Type B pancreatic cell (in vitro differentiated cells): ENCODE measurements at regions not wholly inside any gene's neighbourhood (a gene's known extent, or its start where the extent isn't known, plus 50 kb on each side); places are given as distances from the start of the nearest gene placed in this dataset.

Experiments
- DNase-seq: peaks from one replicate; pipeline ENCODE4 v3.0.0; 2021; ENCODE audit warnings: mixed read lengths; ENCODE audit not compliant: unreplicated experiment; ENCODE audit errors: extremely low spot score
- H3K27ac Mint-ChIP-seq: 2 replicates; pipeline ENCODE4 v1.8.0; 2021; ENCODE audit warnings: mild to moderate bottlenecking, mixed read lengths
- H3K27me3 Mint-ChIP-seq: 2 replicates; pipeline ENCODE4 v1.8.0; 2021; ENCODE audit warnings: mixed read lengths
- H3K36me3 Mint-ChIP-seq: 2 replicates; pipeline ENCODE4 v1.8.0; 2021; ENCODE audit warnings: mixed read lengths
- H3K4me1 Mint-ChIP-seq: one replicate; pipeline ENCODE4 v1.8.0; 2021; ENCODE audit warnings: mixed read lengths; ENCODE audit not compliant: unreplicated experiment
- H3K4me3 Mint-ChIP-seq: 2 replicates; pipeline ENCODE4 v1.8.0; 2021; ENCODE audit warnings: mild to moderate bottlenecking, mixed read lengths
- H3K9me3 Mint-ChIP-seq: 2 replicates; pipeline ENCODE4 v1.8.0; 2021; ENCODE audit warnings: mixed read lengths
- TF ChIP-seq, protein P1 (sequence below): fragments of 200-600 bp; sonication (generic); conservative IDR thresholded peaks from 2 replicates; pipeline ENCODE4 v1.5.0; 2021; ENCODE audit warnings: antibody characterized with exemption, mild to moderate bottlenecking

DNA sequence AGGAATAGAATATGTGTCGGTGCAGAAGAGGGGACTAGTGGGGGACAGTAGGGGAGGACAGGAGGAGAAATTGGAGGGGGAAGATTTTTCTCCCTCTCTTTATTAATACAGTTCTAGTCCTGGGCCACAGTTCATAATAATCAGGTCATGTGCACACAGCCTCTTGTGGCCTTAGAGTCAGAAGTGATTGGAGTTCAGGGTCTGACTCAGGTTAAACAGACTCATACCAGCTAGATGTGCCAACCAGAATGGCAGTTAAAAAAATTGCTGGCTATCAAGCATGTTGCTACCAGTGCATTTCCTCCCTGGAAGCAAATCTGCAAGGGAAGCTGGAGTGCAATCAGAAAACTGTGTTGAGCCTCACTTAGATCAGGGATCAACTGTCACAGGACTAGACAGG, 132.7 kb upstream of the MAP1B start:
- no peaks in the 10 kb centered on the region for H3K27me3 Mint-ChIP-seq
- no peak overlapping the region for H3K27ac Mint-ChIP-seq

DNA sequence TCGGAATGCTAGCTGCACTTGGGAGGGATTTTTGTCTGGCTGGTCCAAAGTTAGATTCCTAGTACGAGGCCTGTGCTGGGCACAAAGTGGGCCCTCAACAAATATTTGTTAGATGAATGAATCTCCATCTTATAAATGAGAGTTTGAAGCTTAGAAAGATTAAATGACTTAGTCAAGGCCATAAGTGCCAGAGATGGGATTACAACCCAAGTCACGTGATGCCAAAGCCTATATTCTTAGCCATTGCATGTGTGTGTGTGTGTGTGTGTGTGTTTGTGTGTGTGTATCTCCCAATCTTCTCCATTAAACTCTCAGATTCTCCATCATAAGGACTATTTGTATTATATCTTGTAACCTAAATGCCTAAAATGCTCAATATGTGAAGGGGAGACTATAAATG, 130.8 kb upstream of the MAP1B start:
- TF ChIP-seq, protein P1, sequence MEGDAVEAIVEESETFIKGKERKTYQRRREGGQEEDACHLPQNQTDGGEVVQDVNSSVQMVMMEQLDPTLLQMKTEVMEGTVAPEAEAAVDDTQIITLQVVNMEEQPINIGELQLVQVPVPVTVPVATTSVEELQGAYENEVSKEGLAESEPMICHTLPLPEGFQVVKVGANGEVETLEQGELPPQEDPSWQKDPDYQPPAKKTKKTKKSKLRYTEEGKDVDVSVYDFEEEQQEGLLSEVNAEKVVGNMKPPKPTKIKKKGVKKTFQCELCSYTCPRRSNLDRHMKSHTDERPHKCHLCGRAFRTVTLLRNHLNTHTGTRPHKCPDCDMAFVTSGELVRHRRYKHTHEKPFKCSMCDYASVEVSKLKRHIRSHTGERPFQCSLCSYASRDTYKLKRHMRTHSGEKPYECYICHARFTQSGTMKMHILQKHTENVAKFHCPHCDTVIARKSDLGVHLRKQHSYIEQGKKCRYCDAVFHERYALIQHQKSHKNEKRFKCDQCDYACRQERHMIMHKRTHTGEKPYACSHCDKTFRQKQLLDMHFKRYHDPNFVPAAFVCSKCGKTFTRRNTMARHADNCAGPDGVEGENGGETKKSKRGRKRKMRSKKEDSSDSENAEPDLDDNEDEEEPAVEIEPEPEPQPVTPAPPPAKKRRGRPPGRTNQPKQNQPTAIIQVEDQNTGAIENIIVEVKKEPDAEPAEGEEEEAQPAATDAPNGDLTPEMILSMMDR = no peak
- no peak for DNase-seq
- Mint-ChIP-seq H3K36me3 (no peaks in the 10 kb centered on the region), H3K27ac (no peak overlapping the region), H3K27me3 (no peaks in the 10 kb centered on the region), H3K4me1 (no peaks in the 10 kb centered on the region), H3K4me3 (no peak overlapping the region), H3K9me3 (no peaks in the 10 kb centered on the region)

More for the DNA sequence above, 132.7 kb upstream of the MAP1B start:
- TF ChIP-seq, protein P1 = no peak
- no peaks in the 10 kb centered on the region for H3K36me3 Mint-ChIP-seq
- H3K4me3 Mint-ChIP-seq = no peak overlapping the region
- no peaks in the 10 kb centered on the region for H3K4me1 Mint-ChIP-seq
- H3K9me3 Mint-ChIP-seq = no peaks in the 10 kb centered on the region
- no peak for DNase-seq

DNA sequence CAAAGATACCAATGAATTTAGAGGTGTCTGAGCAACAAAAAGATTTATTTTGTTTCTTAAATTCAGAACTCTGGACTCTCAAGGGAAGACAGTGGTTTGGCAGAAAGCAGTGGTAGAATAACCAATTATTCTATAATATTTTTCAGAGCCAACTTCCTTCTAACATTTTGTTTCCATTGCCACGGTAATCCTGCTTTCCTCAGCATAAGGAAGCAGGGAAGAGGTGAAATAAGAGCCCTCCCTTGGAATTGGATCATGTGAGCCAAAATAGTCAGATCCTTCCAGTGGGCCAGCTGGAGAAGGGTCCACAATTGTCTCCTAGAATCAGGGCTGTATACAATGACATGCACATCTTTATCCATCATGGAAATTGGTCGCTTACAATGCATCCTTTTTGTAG, 130.0 kb upstream of the MAP1B start:
- no peaks in the 10 kb centered on the region for H3K4me1 Mint-ChIP-seq
- H3K9me3 Mint-ChIP-seq = peaks cover 3% of the 10 kb centered on the region
- TF ChIP-seq, protein P1 = no peak
- no peaks in the 10 kb centered on the region for H3K36me3 Mint-ChIP-seq
- no peak overlapping the region for H3K4me3 Mint-ChIP-seq
- no peak overlapping the region for H3K27ac Mint-ChIP-seq
- H3K27me3 Mint-ChIP-seq = no peaks in the 10 kb centered on the region
- DNase-seq = no peak

DNA sequence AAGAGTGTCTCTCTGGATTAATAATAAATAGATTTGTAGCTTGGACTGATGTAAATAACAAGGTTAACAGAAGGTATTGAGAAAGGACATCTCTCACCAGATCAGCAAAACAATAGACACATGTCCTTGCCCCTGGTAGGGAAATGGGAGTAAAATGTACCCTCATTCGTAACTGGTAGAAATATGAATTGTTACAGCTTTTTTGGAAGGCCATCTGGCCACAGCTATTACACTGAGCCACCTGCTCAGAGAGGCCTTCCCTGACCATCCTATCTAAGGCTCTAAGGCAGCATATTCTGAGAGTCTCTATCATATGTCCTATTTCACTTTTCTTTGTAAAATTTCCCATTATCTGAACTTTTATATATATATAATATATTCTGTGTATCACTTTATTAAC, 129.1 kb upstream of the MAP1B start:
- TF ChIP-seq, protein P1 = no peak
- no peaks in the 10 kb centered on the region for H3K27me3 Mint-ChIP-seq
- no peaks in the 10 kb centered on the region for H3K36me3 Mint-ChIP-seq
- no peaks in the 10 kb centered on the region for H3K4me1 Mint-ChIP-seq
- H3K4me3 Mint-ChIP-seq = no peak overlapping the region
- no peak for DNase-seq
- peaks cover 5% of the 10 kb centered on the region for H3K9me3 Mint-ChIP-seq
- no peak overlapping the region for H3K27ac Mint-ChIP-seq

DNA sequence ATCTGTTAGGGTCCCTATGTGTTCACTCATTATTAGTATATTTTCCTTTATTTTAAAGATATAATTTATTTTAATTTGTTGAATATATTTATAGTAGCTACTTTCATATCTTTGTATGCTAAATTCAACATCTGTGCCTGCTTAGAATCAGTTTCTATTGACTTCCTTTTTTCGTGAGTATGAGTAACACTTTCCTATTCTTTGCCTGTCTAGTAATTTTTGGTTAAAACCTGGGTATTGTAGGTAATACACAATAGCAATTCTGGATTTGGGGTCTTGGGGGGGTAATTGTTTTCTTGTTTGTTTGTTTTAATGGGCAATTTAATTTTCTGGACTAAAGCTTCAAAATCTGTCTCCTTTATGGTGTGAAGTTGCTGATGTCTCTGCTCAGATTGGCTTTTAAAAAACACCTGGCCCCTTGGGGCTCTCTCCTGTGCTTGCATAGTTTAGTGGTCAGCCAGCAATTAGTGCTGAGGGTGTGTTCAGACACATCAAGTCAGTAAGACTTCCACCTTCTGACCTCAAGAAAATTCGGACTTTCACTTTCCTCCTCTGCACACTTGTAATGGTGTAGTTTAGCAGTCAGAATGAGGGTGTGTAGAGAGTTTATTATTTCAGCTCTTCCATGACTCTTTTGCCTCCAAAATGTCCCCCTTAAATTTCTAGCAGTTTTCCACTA, 124.4 kb upstream of the MAP1B start:
- H3K27me3 Mint-ChIP-seq = no peaks in the 10 kb centered on the region
- H3K27ac Mint-ChIP-seq = no peak overlapping the region
- no peaks in the 10 kb centered on the region for H3K4me1 Mint-ChIP-seq
- DNase-seq = no peak
- TF ChIP-seq, protein P1 = no peak
- peaks cover 5% of the 10 kb centered on the region for H3K9me3 Mint-ChIP-seq
- no peak overlapping the region for H3K4me3 Mint-ChIP-seq
- H3K36me3 Mint-ChIP-seq = no peaks in the 10 kb centered on the region

DNA sequence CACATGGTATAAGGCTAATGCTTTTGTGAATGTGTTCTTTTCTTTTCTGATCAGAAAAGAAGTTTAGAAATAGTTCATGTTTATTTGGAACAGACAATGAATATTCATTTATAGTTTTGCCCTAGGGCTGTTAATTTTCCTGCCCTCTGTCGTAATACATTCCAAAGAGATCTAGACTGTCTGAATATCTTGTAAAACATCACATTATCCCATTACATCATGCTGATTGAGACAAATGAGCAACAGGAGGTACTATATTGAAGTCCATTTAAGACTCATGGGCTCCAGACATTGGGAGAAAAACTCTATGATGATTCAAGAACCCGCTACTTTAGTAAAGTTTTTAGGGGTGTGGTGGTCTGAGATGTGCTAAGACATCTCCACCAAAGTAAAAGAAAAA, 121.2 kb upstream of the MAP1B start:
- DNase-seq = no peak
- TF ChIP-seq, protein P1 = no peak
- Mint-ChIP-seq H3K9me3 (peaks cover 5% of the 10 kb centered on the region), H3K27ac (no peak overlapping the region), H3K4me3 (no peak overlapping the region), H3K36me3 (no peaks in the 10 kb centered on the region), H3K27me3 (no peaks in the 10 kb centered on the region), H3K4me1 (no peaks in the 10 kb centered on the region)
